ENCODE measurements at regions not wholly inside any gene's neighbourhood (a gene's known extent, or its start where the extent isn't known, plus 50 kb on each side); places are given as distances from the start of the nearest gene placed in this dataset.
"Not testable (repeated sequence)": the region's sequence is repeated elsewhere in the genome, so short reads cannot be mapped to it uniquely, and the experiment has no call there.

DNA sequence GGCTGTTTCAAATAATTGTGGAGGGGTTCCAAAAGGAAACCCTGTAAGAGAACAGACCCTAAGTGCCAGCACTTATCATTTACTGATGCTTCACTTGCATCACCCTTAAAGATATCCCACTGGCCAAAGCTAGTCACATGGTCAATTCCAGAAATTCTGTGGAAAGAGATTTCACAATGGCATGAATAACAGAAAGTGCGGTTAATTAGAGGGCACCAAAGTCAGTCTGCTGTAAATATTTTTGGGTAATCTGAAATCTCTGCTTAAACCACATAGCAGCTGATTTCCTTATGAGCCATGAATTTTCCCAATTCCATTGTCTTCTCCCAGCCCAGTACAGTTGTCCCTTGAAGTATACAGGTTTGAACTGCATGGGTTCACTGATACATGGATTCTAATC lies 346.1 kb downstream of the SI start:
- ATAC-seq, result no peak
- no peak for TF ChIP-seq ZFP3 (CRISPR knock-in tag; IDR thresholded peaks at IDR 0.05)
- TF ChIP-seq ZNF565 (CRISPR knock-in tag; conservative IDR thresholded peaks at IDR 0.05; ENCODE audit: low read depth), result no peak
- TF ChIP-seq ZNF70 (CRISPR knock-in tag; IDR thresholded peaks at IDR 0.05), result no peak
- no peak for TF ChIP-seq OSR1 (CRISPR knock-in tag; IDR thresholded peaks at IDR 0.05)
- TF ChIP-seq ZNF8 (CRISPR knock-in tag; IDR thresholded peaks at IDR 0.05), result no peak
- no peak for TF ChIP-seq PPARA (CRISPR knock-in tag; IDR thresholded peaks at IDR 0.05; ENCODE audit: borderline replicate concordance)
- no peak for TF ChIP-seq GLIS3 (CRISPR knock-in tag; IDR thresholded peaks at IDR 0.05)
- no peak for TF ChIP-seq ARNTL (CRISPR knock-in tag; IDR thresholded peaks at IDR 0.05; ENCODE audit: borderline replicate concordance, low read depth)
- TF ChIP-seq, protein P1, sequence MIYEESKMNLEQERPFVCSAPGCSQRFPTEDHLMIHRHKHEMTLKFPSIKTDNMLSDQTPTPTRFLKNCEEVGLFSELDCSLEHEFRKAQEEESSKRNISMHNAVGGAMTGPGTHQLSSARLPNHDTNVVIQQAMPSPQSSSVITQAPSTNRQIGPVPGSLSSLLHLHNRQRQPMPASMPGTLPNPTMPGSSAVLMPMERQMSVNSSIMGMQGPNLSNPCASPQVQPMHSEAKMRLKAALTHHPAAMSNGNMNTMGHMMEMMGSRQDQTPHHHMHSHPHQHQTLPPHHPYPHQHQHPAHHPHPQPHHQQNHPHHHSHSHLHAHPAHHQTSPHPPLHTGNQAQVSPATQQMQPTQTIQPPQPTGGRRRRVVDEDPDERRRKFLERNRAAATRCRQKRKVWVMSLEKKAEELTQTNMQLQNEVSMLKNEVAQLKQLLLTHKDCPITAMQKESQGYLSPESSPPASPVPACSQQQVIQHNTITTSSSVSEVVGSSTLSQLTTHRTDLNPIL (CRISPR knock-in tag; IDR thresholded peaks at IDR 0.05; ENCODE audit: low read depth), result no peak
- no peak for TF ChIP-seq POU6F1 (CRISPR knock-in tag; IDR thresholded peaks at IDR 0.05; ENCODE audit: borderline replicate concordance, low read depth)
- no peak for TF ChIP-seq BACH2 (CRISPR knock-in tag; IDR thresholded peaks at IDR 0.05; ENCODE audit: borderline replicate concordance)
- TF ChIP-seq ZC3H10 (CRISPR knock-in tag; IDR thresholded peaks at IDR 0.05), result no peak
- TF ChIP-seq RARB (CRISPR knock-in tag; IDR thresholded peaks at IDR 0.05), result no peak
- TF ChIP-seq ESRRG (CRISPR knock-in tag; IDR thresholded peaks at IDR 0.05), result no peak

DNA sequence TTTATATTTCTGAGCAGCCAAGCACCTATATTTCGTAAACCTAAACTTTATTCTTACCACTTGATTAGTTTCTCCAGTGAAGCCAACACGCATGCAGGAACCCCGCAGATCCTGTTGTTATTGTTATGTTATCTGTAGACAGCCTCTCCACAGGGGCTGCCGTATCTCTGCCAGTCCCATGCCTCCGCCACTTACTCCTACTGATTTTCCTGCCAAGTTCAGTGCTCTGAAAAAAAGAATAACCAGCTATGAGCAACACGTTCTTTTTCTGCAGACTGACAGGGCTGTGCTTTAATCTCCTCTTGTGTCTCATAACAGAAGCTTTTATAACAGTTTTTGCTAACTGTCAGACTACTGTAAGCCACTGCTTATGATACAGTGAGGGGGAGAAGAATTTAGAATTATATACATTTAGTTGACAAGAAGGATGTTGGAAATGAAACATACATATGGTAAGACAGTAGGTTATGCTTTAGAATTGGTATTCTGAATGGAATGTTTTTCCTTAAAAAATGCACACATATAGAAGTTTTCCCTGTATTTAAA lies 347.4 kb downstream of the SI start:
- no peak for ATAC-seq
- TF ChIP-seq, protein P2, sequence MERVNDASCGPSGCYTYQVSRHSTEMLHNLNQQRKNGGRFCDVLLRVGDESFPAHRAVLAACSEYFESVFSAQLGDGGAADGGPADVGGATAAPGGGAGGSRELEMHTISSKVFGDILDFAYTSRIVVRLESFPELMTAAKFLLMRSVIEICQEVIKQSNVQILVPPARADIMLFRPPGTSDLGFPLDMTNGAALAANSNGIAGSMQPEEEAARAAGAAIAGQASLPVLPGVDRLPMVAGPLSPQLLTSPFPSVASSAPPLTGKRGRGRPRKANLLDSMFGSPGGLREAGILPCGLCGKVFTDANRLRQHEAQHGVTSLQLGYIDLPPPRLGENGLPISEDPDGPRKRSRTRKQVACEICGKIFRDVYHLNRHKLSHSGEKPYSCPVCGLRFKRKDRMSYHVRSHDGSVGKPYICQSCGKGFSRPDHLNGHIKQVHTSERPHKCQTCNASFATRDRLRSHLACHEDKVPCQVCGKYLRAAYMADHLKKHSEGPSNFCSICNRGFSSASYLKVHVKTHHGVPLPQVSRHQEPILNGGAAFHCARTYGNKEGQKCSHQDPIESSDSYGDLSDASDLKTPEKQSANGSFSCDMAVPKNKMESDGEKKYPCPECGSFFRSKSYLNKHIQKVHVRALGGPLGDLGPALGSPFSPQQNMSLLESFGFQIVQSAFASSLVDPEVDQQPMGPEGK (CRISPR knock-in tag; IDR thresholded peaks at IDR 0.05; ENCODE audit: borderline replicate concordance), result no peak
- TF ChIP-seq RARB (CRISPR knock-in tag; IDR thresholded peaks at IDR 0.05) (no peak), ESRRG (CRISPR knock-in tag; IDR thresholded peaks at IDR 0.05) (no peak), ZNF70 (CRISPR knock-in tag; IDR thresholded peaks at IDR 0.05) (no peak), ZFP30 (CRISPR knock-in tag; IDR thresholded peaks at IDR 0.05) (no peak), ZNF565 (CRISPR knock-in tag; conservative IDR thresholded peaks at IDR 0.05; ENCODE audit: low read depth) (no peak), CSRNP3 (CRISPR knock-in tag; IDR thresholded peaks at IDR 0.05) (no peak), TCF4 (CRISPR knock-in tag; IDR thresholded peaks at IDR 0.05; ENCODE audit: borderline replicate concordance) (no peak), SNAI2 (CRISPR knock-in tag; IDR thresholded peaks at IDR 0.05) (no peak), ZNF8 (CRISPR knock-in tag; IDR thresholded peaks at IDR 0.05) (no peak), TOX (CRISPR knock-in tag; IDR thresholded peaks at IDR 0.05; ENCODE audit: borderline replicate concordance) (no peak), ZC3H10 (CRISPR knock-in tag; IDR thresholded peaks at IDR 0.05) (no peak), CSDC2 (CRISPR knock-in tag; IDR thresholded peaks at IDR 0.05) (no peak), ZFP3 (CRISPR knock-in tag; IDR thresholded peaks at IDR 0.05) (no peak), OSR1 (CRISPR knock-in tag; IDR thresholded peaks at IDR 0.05) (no peak)
- TF ChIP-seq, protein P1 (CRISPR knock-in tag; IDR thresholded peaks at IDR 0.05; ENCODE audit: low read depth), result no peak

GRCh38 chr3:164723396-164723795 lies 354.9 kb downstream of the SI start:
- TF ChIP-seq CSDC2 (CRISPR knock-in tag; IDR thresholded peaks at IDR 0.05) (no peak), TCF4 (CRISPR knock-in tag; IDR thresholded peaks at IDR 0.05; ENCODE audit: borderline replicate concordance) (no peak), ZNF8 (CRISPR knock-in tag; IDR thresholded peaks at IDR 0.05) (no peak), ZNF565 (CRISPR knock-in tag; conservative IDR thresholded peaks at IDR 0.05; ENCODE audit: low read depth) (no peak), ARNTL (CRISPR knock-in tag; IDR thresholded peaks at IDR 0.05; ENCODE audit: borderline replicate concordance, low read depth) (no peak)
- ATAC-seq, result no peak

DNA sequence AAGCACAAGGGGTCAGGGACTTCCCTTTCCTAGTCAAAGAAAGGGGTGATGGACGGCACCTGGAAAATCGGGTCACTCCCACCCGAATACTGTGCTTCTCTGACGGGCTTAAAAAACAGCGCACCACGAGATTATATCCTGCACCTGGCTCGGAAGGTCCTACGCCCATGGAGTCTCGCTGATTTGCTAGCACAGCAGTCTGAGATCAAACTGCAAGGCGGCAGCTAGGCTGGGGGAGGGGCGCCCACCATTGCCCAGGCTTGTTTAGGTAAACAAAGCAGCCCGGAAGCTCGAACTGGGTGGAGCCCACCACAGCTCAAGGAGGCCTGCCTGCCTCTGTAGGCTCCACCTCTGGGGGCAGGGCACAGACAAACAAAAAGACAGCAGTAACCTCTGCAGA lies 375.5 kb downstream of the SI start:
- not testable (repeated sequence) for ATAC-seq
